ENCODE measurements at regions not wholly inside any gene's neighbourhood (a gene's known extent, or its start where the extent isn't known, plus 50 kb on each side); places are given as distances from the start of the nearest gene placed in this dataset.

GRCh38 chr16:5448798-5449197 is 351.2 kb upstream of the EEF2KMT start:
- TF ChIP-seq CTCF (IDR thresholded peaks at IDR 0.05; ENCODE audit: extremely low read depth in 1 of 2, insufficient read depth in 1 of 2, low read depth in 1 of 2, low read length in 2 of 2) = no peak
- TF ChIP-seq POLR2AphosphoS5 (IDR thresholded peaks at IDR 0.05; ENCODE audit: insufficient read depth, low read depth, low read length) = no peak
- no peak for TF ChIP-seq MYC (IDR thresholded peaks at IDR 0.05; ENCODE audit: low read depth, low read length)
- no peak for TF ChIP-seq POLR2A (IDR thresholded peaks at IDR 0.05; ENCODE audit: low read depth, low read length)
- no peak for TF ChIP-seq EZH2 (IDR thresholded peaks at IDR 0.05; ENCODE audit: borderline replicate concordance, low read depth, low read length, severe bottlenecking)
- TF ChIP-seq MAX (IDR thresholded peaks at IDR 0.05; ENCODE audit: insufficient read depth, insufficient read length) = no peak
- TF ChIP-seq JUN (IDR thresholded peaks at IDR 0.05; ENCODE audit: borderline replicate concordance, insufficient read depth, insufficient read length, low read depth) = no peak
- no peak for TF ChIP-seq FOS (IDR thresholded peaks at IDR 0.05; ENCODE audit: borderline replicate concordance, insufficient read depth, low read length)
